Activated naive CD4-positive, alpha-beta T cell treated with anti-CD3 and anti-CD28 coated beads, Interleukin-2, amount 50 U/mL, for 72 hours (primary cell): ENCODE measurements at regions not wholly inside any gene's neighbourhood (a gene's known extent, or its start where the extent isn't known, plus 50 kb on each side); places are given as distances from the start of the nearest gene placed in this dataset.
A peak's percentile ranks its signal among the peaks of the same experiment; 100 is the strongest.

Experiments used
- ATAC-seq, 2 donors: fragments of 150-1000 bp; cut with Tn5 transposase; 2 replicates each; pipeline ENCODE4 v1.10.0; 2021; ENCODE audit warnings: mild to moderate bottlenecking in 2 of 2, moderate library complexity in 2 of 2
- DNase-seq, 2 donors: peaks; one replicate each; pipeline ENCODE4 v3.0.0; 2021 to 2022; ENCODE audit warnings: low spot score in 2 of 2
- H3K27ac Mint-ChIP-seq, 2 donors: one replicate each; pipeline ENCODE4 v1.8.0; 2022; ENCODE audit warnings: mild to moderate bottlenecking in 2 of 2, mixed read lengths in 2 of 2
- H3K36me3 Mint-ChIP-seq, 2 donors: one replicate each; pipeline ENCODE4 v1.8.0; 2022; ENCODE audit warnings: mixed read lengths in 2 of 2
- H3K9me3 Mint-ChIP-seq, 2 donors: one replicate each; pipeline ENCODE4 v1.8.0; 2022; ENCODE audit warnings: mixed read lengths in 2 of 2

GRCh38 chr15:95254263-95254662 lies 1022.9 kb downstream of the MCTP2 start:
- no peaks in the 10 kb centered on the region for H3K36me3 Mint-ChIP-seq
- H3K9me3 Mint-ChIP-seq, result no peaks in the 10 kb centered on the region
- H3K27ac Mint-ChIP-seq, result no peak overlapping the region
- no peak for ATAC-seq
- no peak for DNase-seq

- Mint-ChIP-seq H3K9me3 (no peaks in the 10 kb centered on the region), H3K36me3 (no peaks in the 10 kb centered on the region), H3K27ac (no peak overlapping the region)
- DNase-seq, result peak in 1 of 2 donors; percentile 45
- peak in 1 of 2 donors; percentile 70 for ATAC-seq
These were observed 1028.2 kb downstream of the MCTP2 start for GRCh38 chr15:95259513-95259912.

GRCh38 chr15:95259965-95260364 lies 1028.6 kb downstream of the MCTP2 start:
- no peaks in the 10 kb centered on the region for H3K9me3 Mint-ChIP-seq
- no peak overlapping the region for H3K27ac Mint-ChIP-seq
- no peak for DNase-seq
- no peak for ATAC-seq
- no peaks in the 10 kb centered on the region for H3K36me3 Mint-ChIP-seq

- Mint-ChIP-seq H3K36me3 (no peaks in the 10 kb centered on the region), H3K27ac (no peak overlapping the region), H3K9me3 (no peaks in the 10 kb centered on the region)
- ATAC-seq (no peak), DNase-seq (no peak)
These were observed 1029.5 kb downstream of the MCTP2 start for GRCh38 chr15:95260856-95261255.

- DNase-seq (no peak), ATAC-seq (no peak)
- Mint-ChIP-seq H3K27ac (no peak overlapping the region), H3K9me3 (no peaks in the 10 kb centered on the region), H3K36me3 (no peaks in the 10 kb centered on the region)
These were observed 1030.2 kb downstream of the MCTP2 start for GRCh38 chr15:95261546-95261945.

- H3K9me3 Mint-ChIP-seq, result no peaks in the 10 kb centered on the region
- H3K27ac Mint-ChIP-seq, result no peak overlapping the region
- ATAC-seq (no peak), DNase-seq (no peak)
- no peaks in the 10 kb centered on the region for H3K36me3 Mint-ChIP-seq
These were observed 1030.6 kb downstream of the MCTP2 start for GRCh38 chr15:95261968-95262367.

- Mint-ChIP-seq H3K36me3 (no peaks in the 10 kb centered on the region), H3K27ac (no peak overlapping the region), H3K9me3 (no peaks in the 10 kb centered on the region)
- no peak for DNase-seq
- ATAC-seq, result no peak
These were observed 1031.7 kb downstream of the MCTP2 start for GRCh38 chr15:95262866-95263564.

- H3K9me3 Mint-ChIP-seq, result no peaks in the 10 kb centered on the region
- ATAC-seq (no peak), DNase-seq (no peak)
- no peak overlapping the region for H3K27ac Mint-ChIP-seq
- H3K36me3 Mint-ChIP-seq, result no peaks in the 10 kb centered on the region
These were observed 1032.4 kb downstream of the MCTP2 start for GRCh38 chr15:95263751-95264150.

- ATAC-seq (peak in 1 of 2 donors; percentile 38), DNase-seq (no peak)
- H3K27ac Mint-ChIP-seq, result no peak overlapping the region
- H3K9me3 Mint-ChIP-seq, result no peaks in the 10 kb centered on the region
- H3K36me3 Mint-ChIP-seq, result no peaks in the 10 kb centered on the region
These were observed 1034.1 kb downstream of the MCTP2 start for GRCh38 chr15:95265419-95265997.

- no peaks in the 10 kb centered on the region for H3K36me3 Mint-ChIP-seq
- DNase-seq (no peak), ATAC-seq (no peak)
- no peaks in the 10 kb centered on the region for H3K9me3 Mint-ChIP-seq
- H3K27ac Mint-ChIP-seq, result no peak overlapping the region
These were observed 1035.2 kb downstream of the MCTP2 start for GRCh38 chr15:95266451-95267061.

GRCh38 chr15:95267481-95267880 lies 1036.1 kb downstream of the MCTP2 start:
- DNase-seq, result no peak
- H3K9me3 Mint-ChIP-seq, result peaks cover 0 to 3% of the 10 kb centered on the region in 2 donors
- no peaks in the 10 kb centered on the region for H3K36me3 Mint-ChIP-seq
- ATAC-seq, result no peak
- H3K27ac Mint-ChIP-seq, result peak overlapping the region in 1 of 2 donors; percentile 1

- no peak overlapping the region for H3K27ac Mint-ChIP-seq
- DNase-seq (no peak), ATAC-seq (no peak)
- H3K36me3 Mint-ChIP-seq, result no peaks in the 10 kb centered on the region
- peaks cover 0 to 3% of the 10 kb centered on the region in 2 donors for H3K9me3 Mint-ChIP-seq
These were observed 1038.2 kb downstream of the MCTP2 start for GRCh38 chr15:95269242-95270183.

- ATAC-seq (no peak), DNase-seq (no peak)
- Mint-ChIP-seq H3K27ac (no peak overlapping the region), H3K36me3 (no peaks in the 10 kb centered on the region), H3K9me3 (peaks cover 3 to 4% of the 10 kb centered on the region in 2 donors)
These were observed 1042.7 kb downstream of the MCTP2 start for GRCh38 chr15:95274101-95274500.

- Mint-ChIP-seq H3K9me3 (peaks cover 0 to 4% of the 10 kb centered on the region in 2 donors), H3K27ac (no peak overlapping the region)
- ATAC-seq, result no peak
These were observed 1045.9 kb downstream of the MCTP2 start for GRCh38 chr15:95277266-95277665.

GRCh38 chr15:95278532-95279245 lies 1047.3 kb downstream of the MCTP2 start:
- no peaks in the 10 kb centered on the region for H3K36me3 Mint-ChIP-seq
- H3K27ac Mint-ChIP-seq, result no peak overlapping the region
- DNase-seq (no peak), ATAC-seq (no peak)
- H3K9me3 Mint-ChIP-seq, result peaks cover 0 to 4% of the 10 kb centered on the region in 2 donors

More at GRCh38 chr15:95277266-95277665, 1045.9 kb downstream of the MCTP2 start:
- no peak for DNase-seq
- H3K36me3 Mint-ChIP-seq, result no peaks in the 10 kb centered on the region

GRCh38 chr15:95279277-95280019 lies 1048.1 kb downstream of the MCTP2 start:
- H3K9me3 Mint-ChIP-seq, result peaks cover 0 to 4% of the 10 kb centered on the region in 2 donors
- H3K36me3 Mint-ChIP-seq, result no peaks in the 10 kb centered on the region
- DNase-seq, result no peak
- H3K27ac Mint-ChIP-seq, result no peak overlapping the region
- no peak for ATAC-seq
